ENCODE measurements at regions not wholly inside any gene's neighbourhood (a gene's known extent, or its start where the extent isn't known, plus 50 kb on each side); places are given as distances from the start of the nearest gene placed in this dataset.
"Not testable (repeated sequence)": the region's sequence is repeated elsewhere in the genome, so short reads cannot be mapped to it uniquely, and the experiment has no call there.

DNA sequence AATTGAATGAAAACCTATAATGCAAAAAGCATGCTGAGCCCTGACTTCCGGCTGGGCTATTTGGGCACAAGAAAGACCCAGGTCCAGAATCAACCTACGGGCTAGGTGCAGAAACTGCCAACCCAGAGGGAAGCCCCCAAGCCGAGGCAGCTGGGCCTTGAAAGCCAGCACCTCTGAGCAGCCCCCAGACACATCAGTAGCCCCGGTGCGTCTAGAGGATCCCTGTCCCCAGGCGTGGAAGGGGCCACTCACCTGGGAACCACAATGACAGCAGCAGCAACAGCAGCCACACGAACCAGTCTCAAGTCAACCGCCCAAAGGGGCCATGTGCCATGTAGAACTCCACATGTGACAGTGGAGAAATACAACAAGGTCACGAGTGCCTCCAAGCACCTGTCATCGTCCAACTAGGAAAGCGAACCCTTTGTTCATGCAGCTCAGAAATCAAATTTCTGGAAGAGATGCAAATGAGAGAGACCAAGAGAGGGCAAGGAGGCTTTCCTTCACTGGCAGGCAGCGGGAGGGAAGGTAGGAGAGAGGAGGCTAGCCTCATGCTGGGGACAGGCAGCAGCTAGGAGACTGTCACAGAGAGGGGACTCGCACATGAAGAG is 57.5 kb upstream of the CHST15 start:
- no peaks in the 10 kb centered on the region for H3K27me3 Mint-ChIP-seq (ENCODE audit: insufficient read depth, unreplicated experiment)
- no peak for TF ChIP-seq CTCF (IDR thresholded peaks at IDR 0.05; ENCODE audit: insufficient read depth in 1 of 2, low read depth in 1 of 2, low read length in 1 of 2, severe bottlenecking in 1 of 2, unreplicated experiment in 1 of 2)
- no peaks in the 10 kb centered on the region for H3K36me3 Mint-ChIP-seq (ENCODE audit: insufficient read depth, unreplicated experiment)
- no peak overlapping the region for H3K4me3 Mint-ChIP-seq (ENCODE audit: unreplicated experiment)
- Histone ChIP-seq H3K36me3 (ENCODE audit: control insufficient read depth, insufficient read depth, low read length) (no peaks in the 10 kb centered on the region), H3K27me3 (replicated peaks; ENCODE audit: control insufficient read depth, insufficient read depth, low read length) (no peaks in the 10 kb centered on the region), H3K9me3 (no peaks in the 10 kb centered on the region), H3K4me1 (no peaks in the 10 kb centered on the region), H3K4me3 (ENCODE audit: low read depth, low read length) (no peak overlapping the region)
- no peaks in the 10 kb centered on the region for H3K9me3 Mint-ChIP-seq (ENCODE audit: unreplicated experiment)
- no peak for DNase-seq
- ChIA-PET CTCF (no interaction called here), POLR2A (no interaction called here)
- BruUV-seq (replicated peaks), result no TSS peak
- no peaks in the 10 kb centered on the region for H3K4me1 Mint-ChIP-seq (ENCODE audit: low read depth, unreplicated experiment)
- no peak overlapping the region for H3K27ac Mint-ChIP-seq (ENCODE audit: unreplicated experiment)
- intact Hi-C loops (cut with micrococcal nuclease; ENCODE audit: unreplicated experiment), result no loop called here

- POLR2A ChIA-PET, result no interaction called here
- Histone ChIP-seq H3K4me1 (no peaks in the 10 kb centered on the region), H3K27me3 (replicated peaks; ENCODE audit: control insufficient read depth, insufficient read depth, low read length) (no peaks in the 10 kb centered on the region), H3K36me3 (ENCODE audit: control insufficient read depth, insufficient read depth, low read length) (no peaks in the 10 kb centered on the region), H3K4me3 (ENCODE audit: low read depth, low read length) (no peak overlapping the region), H3K9me3 (no peaks in the 10 kb centered on the region)
- no peak for TF ChIP-seq CTCF (IDR thresholded peaks at IDR 0.05; ENCODE audit: insufficient read depth in 1 of 2, low read depth in 1 of 2, low read length in 1 of 2, severe bottlenecking in 1 of 2, unreplicated experiment in 1 of 2)
- CTCF ChIA-PET, result no interaction called here
- Mint-ChIP-seq H3K36me3 (ENCODE audit: insufficient read depth, unreplicated experiment) (no peaks in the 10 kb centered on the region), H3K27ac (ENCODE audit: unreplicated experiment) (no peak overlapping the region), H3K27me3 (ENCODE audit: insufficient read depth, unreplicated experiment) (no peaks in the 10 kb centered on the region), H3K9me3 (ENCODE audit: unreplicated experiment) (no peaks in the 10 kb centered on the region), H3K4me3 (ENCODE audit: unreplicated experiment) (no peak overlapping the region), H3K4me1 (ENCODE audit: low read depth, unreplicated experiment) (no peaks in the 10 kb centered on the region)
- intact Hi-C loops (cut with micrococcal nuclease; ENCODE audit: unreplicated experiment), result no loop called here
- no TSS peak for BruUV-seq (replicated peaks)
- no peak for DNase-seq
Measured at GRCh38 chr10:124150189-124150806, 56.9 kb upstream of the CHST15 start.

- no peak overlapping the region for H3K4me3 ChIP-seq (ENCODE audit: low read depth, low read length)
- H3K36me3 ChIP-seq (ENCODE audit: control insufficient read depth, insufficient read depth, low read length), result no peaks in the 10 kb centered on the region
- TF ChIP-seq CTCF (IDR thresholded peaks at IDR 0.05; ENCODE audit: insufficient read depth in 1 of 2, low read depth in 1 of 2, low read length in 1 of 2, severe bottlenecking in 1 of 2, unreplicated experiment in 1 of 2), result no peak
- no peaks in the 10 kb centered on the region for H3K9me3 ChIP-seq
- no peaks in the 10 kb centered on the region for H3K4me1 ChIP-seq
- H3K27me3 ChIP-seq (replicated peaks; ENCODE audit: control insufficient read depth, insufficient read depth, low read length), result no peaks in the 10 kb centered on the region
- Mint-ChIP-seq H3K36me3 (ENCODE audit: insufficient read depth, unreplicated experiment) (no peaks in the 10 kb centered on the region), H3K27ac (ENCODE audit: unreplicated experiment) (no peak overlapping the region), H3K9me3 (ENCODE audit: unreplicated experiment) (no peaks in the 10 kb centered on the region), H3K4me3 (ENCODE audit: unreplicated experiment) (no peak overlapping the region), H3K4me1 (ENCODE audit: low read depth, unreplicated experiment) (no peaks in the 10 kb centered on the region), H3K27me3 (ENCODE audit: insufficient read depth, unreplicated experiment) (no peaks in the 10 kb centered on the region)
- intact Hi-C loops (cut with micrococcal nuclease; ENCODE audit: unreplicated experiment), result no loop called here
- ChIA-PET POLR2A (no interaction called here), CTCF (no interaction called here)
- BruUV-seq (replicated peaks), result no TSS peak
- no peak for DNase-seq
Measured at GRCh38 chr10:124149189-124150042, 56.0 kb upstream of the CHST15 start.

DNA sequence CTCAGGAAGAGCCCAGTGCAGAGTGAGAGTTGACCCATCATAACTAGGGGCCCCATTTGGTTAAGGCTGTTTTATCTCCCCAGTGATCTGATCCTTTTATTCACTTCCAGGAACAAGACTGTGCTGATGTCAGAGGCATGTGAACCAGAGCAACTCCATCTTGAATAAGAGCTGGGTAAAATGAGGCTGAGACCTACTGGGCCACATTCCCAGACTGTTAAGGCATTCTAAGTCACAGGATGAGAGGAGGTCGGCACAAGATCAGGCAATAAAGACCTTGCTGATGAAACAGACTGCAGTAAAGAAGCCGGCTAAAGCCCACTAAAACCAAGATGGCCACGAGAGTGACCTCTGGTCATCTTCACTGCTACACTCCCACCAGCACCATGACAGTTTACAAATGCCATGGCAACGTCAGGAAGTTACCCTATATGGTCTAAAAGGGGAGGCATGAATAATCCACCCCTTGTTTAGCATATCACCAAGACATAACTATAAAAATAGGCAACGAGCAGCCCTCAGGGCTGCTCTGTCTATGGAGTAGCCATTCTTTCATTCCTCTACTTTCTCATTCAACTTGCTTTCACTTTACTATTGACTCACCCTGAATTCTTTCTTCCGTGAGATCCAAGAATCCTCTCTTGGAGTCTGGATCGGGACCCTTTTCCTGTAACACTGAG is 55.3 kb upstream of the CHST15 start:
- intact Hi-C loops (cut with micrococcal nuclease; ENCODE audit: unreplicated experiment); POLR2A ChIA-PET; H3K36me3 ChIP-seq (ENCODE audit: control insufficient read depth, insufficient read depth, low read length); DNase-seq; H3K4me3 Mint-ChIP-seq (ENCODE audit: unreplicated experiment); H3K27ac Mint-ChIP-seq (ENCODE audit: unreplicated experiment); H3K27me3 ChIP-seq (replicated peaks; ENCODE audit: control insufficient read depth, insufficient read depth, low read length); H3K36me3 Mint-ChIP-seq (ENCODE audit: insufficient read depth, unreplicated experiment); H3K4me1 Mint-ChIP-seq (ENCODE audit: low read depth, unreplicated experiment); H3K9me3 Mint-ChIP-seq (ENCODE audit: unreplicated experiment); H3K4me3 ChIP-seq (ENCODE audit: low read depth, low read length); H3K27me3 Mint-ChIP-seq (ENCODE audit: insufficient read depth, unreplicated experiment); CTCF ChIA-PET; H3K4me1 ChIP-seq; H3K9me3 ChIP-seq; BruUV-seq (replicated peaks): not testable (repeated sequence)
